ENCODE measurements at regions not wholly inside any gene's neighbourhood (a gene's known extent, or its start where the extent isn't known, plus 50 kb on each side); places are given as distances from the start of the nearest gene placed in this dataset.

DNA sequence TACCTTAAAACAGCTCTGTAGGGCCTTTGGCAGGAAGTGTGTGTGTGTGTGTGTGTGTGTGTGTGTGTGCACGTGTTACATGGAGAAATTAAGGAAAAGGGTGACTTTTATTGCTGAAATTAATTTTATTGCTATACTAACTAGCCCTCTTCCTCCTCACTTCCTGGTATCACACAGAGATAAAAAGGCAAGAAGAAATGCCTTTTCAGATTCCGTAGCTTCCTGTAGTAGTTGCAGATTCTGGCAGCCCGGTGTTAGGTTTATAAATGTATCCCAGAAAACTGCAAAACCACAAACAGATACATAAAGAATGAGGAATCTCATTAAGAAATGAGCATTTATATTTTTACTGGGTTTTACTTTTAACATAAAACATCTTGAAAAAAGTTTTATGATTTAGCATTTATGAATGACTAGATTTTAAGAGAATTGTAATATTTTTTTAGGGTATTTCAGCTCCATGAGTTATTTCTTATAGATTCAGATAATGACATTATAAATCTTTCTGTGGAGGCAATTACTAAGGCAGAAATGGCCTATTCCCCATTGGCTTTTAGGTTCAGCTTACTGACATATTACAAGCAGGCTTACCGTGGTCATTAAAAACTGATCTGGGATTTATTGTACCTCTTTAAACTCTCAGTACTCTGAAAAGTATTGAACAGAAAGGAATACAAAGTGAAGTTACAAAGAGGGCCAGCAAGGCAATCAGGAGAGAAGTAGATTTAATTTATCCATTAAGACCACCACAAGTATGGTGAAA lies 249.1 kb upstream of the TSHZ2 start:
- TF ChIP-seq CTCF (IDR thresholded peaks at IDR 0.05) (no peak), POLR2A (IDR thresholded peaks at IDR 0.05) (no peak), POLR2AphosphoS5 (IDR thresholded peaks at IDR 0.05) (no peak)
